Esophagus squamous epithelium (tissue), 5 donors: ENCODE measurements at regions not wholly inside any gene's neighbourhood (a gene's known extent, or its start where the extent isn't known, plus 50 kb on each side); places are given as distances from the start of the nearest gene placed in this dataset.
A peak's percentile ranks its signal among the peaks of the same experiment; 100 is the strongest.
"Not testable (repeated sequence)": the region's sequence is repeated elsewhere in the genome, so short reads cannot be mapped to it uniquely, and the experiment has no call there.

Experiments
- DNase-seq: peaks from one replicate; lab custom pipeline; 2025; lab: John Stamatoyannopoulos, UW
- H3K27ac ChIP-seq, 4 donors: fragments of 200-600 bp; sonication (generic); one replicate each; pipeline ENCODE4 v1.5.1; 2016 to 2019; ENCODE audit warnings: mild to moderate bottlenecking in 1 of 4
- H3K27me3 ChIP-seq, 4 donors: fragments of 200-600 bp; sonication (generic); 1 replicate in 3 of 4; 2 replicates in 1 of 4; pipeline versions ENCODE4 v1.5.1 to v1.6.0; 2017 to 2021; ENCODE audit warnings: antibody characterized with exemption in 1 of 4
- H3K36me3 ChIP-seq, 3 donors: fragments of 200-600 bp; sonication (generic); one replicate each; pipeline ENCODE4 v1.5.1; 2016 to 2019
- H3K4me1 ChIP-seq, 3 donors: fragments of 200-600 bp; sonication (generic); one replicate each; pipeline ENCODE4 v1.5.1; 2017 to 2019
- H3K4me3 ChIP-seq, 4 donors: fragments of 200-600 bp; sonication (generic); 1 replicate in 3 of 4; 2 replicates in 1 of 4; pipeline ENCODE4 v1.5.1; 2016 to 2019; ENCODE audit warnings: mild to moderate bottlenecking in 2 of 4, moderate library complexity in 1 of 4
- H3K9me3 ChIP-seq, 3 donors: fragments of 200-600 bp; sonication (generic); one replicate each; pipeline ENCODE4 v1.5.1; 2016 to 2019
- WGBS, 2 donors: methylation state at CpG; one replicate each; pipeline ENCODE4 v1.1.5; 2018; 5-methylcytosine and 5-hydroxymethylcytosine counted together
- intact Hi-C: fragments of 100-400 bp; cut with DNase I; formaldehyde crosslinking; loops from one replicate; pipeline ENCODE4 v1.15.0; 2022
- donor health status: DM: yes; HTN: yes; CAD: no.

- 80 to 85% methylated on average over 1 of the region's 1 CpG for WGBS, 2 donors
- H3K27ac ChIP-seq, H3K27me3 ChIP-seq, intact Hi-C loops, H3K9me3 ChIP-seq, H3K36me3 ChIP-seq, H3K4me3 ChIP-seq, DNase-seq: not testable (repeated sequence)
- peaks cover 0 to 12% (median 0%) of the 10 kb centered on the region in 3 donors for H3K4me1 ChIP-seq
Measured at GRCh38 chr7:29664999-29665398, 101.4 kb downstream of the PRR15 start.

GRCh38 chr7:29667096-29667669, 103.5 kb downstream of the PRR15 start:
- peaks cover 0 to 12% (median 0%) of the 10 kb centered on the region in 3 donors for H3K4me1 ChIP-seq
- H3K9me3 ChIP-seq, H3K27ac ChIP-seq, H3K27me3 ChIP-seq, H3K36me3 ChIP-seq, H3K4me3 ChIP-seq, DNase-seq, intact Hi-C loops: not testable (repeated sequence)
- WGBS, 2 donors = 78 to 94% methylated on average over 2 to 5 of the region's 5 CpGs

GRCh38 chr7:29671286-29671685, 107.7 kb downstream of the PRR15 start:
- H3K36me3 ChIP-seq, intact Hi-C loops, H3K4me1 ChIP-seq, H3K27ac ChIP-seq, H3K27me3 ChIP-seq, H3K9me3 ChIP-seq, H3K4me3 ChIP-seq, DNase-seq: not testable (repeated sequence)
- WGBS, 2 donors = 71 to 91% methylated on average over 3 of the region's 3 CpGs

- intact Hi-C loops, H3K9me3 ChIP-seq, DNase-seq, H3K27me3 ChIP-seq, H3K4me1 ChIP-seq, H3K4me3 ChIP-seq, H3K27ac ChIP-seq, H3K36me3 ChIP-seq: not testable (repeated sequence)
- WGBS, 2 donors = 71 to 93% methylated on average over 1 of the region's 1 CpG
Measured at GRCh38 chr7:29673635-29674034, 110.0 kb downstream of the PRR15 start.

- H3K36me3 ChIP-seq, H3K4me1 ChIP-seq, H3K27me3 ChIP-seq, H3K4me3 ChIP-seq, H3K9me3 ChIP-seq, H3K27ac ChIP-seq, intact Hi-C loops, DNase-seq: not testable (repeated sequence)
- WGBS, 2 donors = 80% methylated on average over 1 of the region's 6 CpGs; no CpG with 5 or more reads in 1 of the 2 donors
Measured at GRCh38 chr7:29674626-29675025, 111.0 kb downstream of the PRR15 start.

- intact Hi-C loops, H3K27me3 ChIP-seq, DNase-seq, H3K27ac ChIP-seq, H3K4me3 ChIP-seq, H3K9me3 ChIP-seq, H3K36me3 ChIP-seq, H3K4me1 ChIP-seq: not testable (repeated sequence)
- 97 to 100% methylated on average over 2 of the region's 2 CpGs for WGBS, 2 donors
Measured at GRCh38 chr7:29677254-29677653, 113.6 kb downstream of the PRR15 start.

- H3K9me3 ChIP-seq, H3K36me3 ChIP-seq, DNase-seq, H3K27ac ChIP-seq, H3K4me3 ChIP-seq, H3K27me3 ChIP-seq, intact Hi-C loops: not testable (repeated sequence)
- peaks cover 0 to 13% (median 0%) of the 10 kb centered on the region in 3 donors for H3K4me1 ChIP-seq
- WGBS, 2 donors = 25 to 67% methylated on average over 1 to 2 of the region's 2 CpGs
Measured at GRCh38 chr7:29679963-29680362, 116.3 kb downstream of the PRR15 start.

DNA sequence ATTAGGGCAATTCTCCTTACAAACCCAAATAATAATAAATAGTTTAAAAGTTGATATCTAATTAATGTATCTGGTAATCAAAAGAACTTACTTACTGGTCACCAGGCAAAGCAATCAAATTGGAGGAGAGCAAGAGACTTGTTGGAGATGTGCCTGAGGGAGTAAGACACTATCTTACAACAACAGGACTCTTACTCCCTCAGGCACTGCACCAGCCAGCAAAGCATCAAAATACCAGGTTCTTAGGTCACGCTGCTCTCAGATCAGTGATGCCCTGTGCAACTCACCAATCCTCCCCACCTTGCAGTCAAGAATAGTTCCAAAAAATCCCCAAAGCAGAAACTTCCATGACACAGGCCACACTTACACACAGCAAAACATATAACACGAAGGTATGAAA, 117.0 kb downstream of the PRR15 start:
- H3K9me3 ChIP-seq, DNase-seq, intact Hi-C loops, H3K36me3 ChIP-seq, H3K27me3 ChIP-seq, H3K27ac ChIP-seq, H3K4me3 ChIP-seq: not testable (repeated sequence)
- WGBS, 2 donors = 69 to 80% methylated on average over 1 to 2 of the region's 2 CpGs
- H3K4me1 ChIP-seq = peaks cover 0 to 14% (median 0%) of the 10 kb centered on the region in 3 donors

DNA sequence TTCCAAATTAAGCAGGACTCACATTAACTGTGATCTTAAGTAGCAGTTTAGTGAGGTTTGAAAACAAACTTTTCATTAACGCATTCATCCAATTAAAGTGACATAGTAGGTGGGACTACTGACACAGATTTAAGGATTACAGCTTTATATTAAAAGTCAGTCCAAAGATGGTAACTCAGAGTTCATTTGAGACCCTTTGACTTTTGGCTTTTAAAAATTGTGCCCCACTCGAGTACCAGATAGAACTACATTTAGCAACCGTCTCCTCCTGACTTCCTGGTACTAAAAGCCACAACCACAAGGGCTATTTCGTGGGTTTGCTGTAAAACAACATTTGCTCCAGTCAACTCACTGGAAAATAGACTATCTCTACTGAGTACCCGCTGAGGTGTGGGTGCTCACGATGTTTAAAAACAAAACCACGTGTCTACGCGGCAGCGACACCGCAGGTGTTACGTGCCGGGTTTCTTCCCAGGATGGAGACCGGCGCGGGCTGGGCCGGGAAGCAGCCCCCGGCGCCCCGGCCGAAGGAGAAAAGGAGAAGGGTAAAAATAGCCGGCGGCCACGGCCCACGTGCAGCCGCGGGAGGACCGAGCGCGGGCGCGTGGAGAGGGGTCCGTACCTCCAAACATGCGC, 120.6 kb downstream of the PRR15 start:
- Histone ChIP-seq H3K4me3 (peak overlapping the region; percentile 60 to 93 (median 78)), H3K4me1 (peaks cover 0 to 23% (median 0%) of the 10 kb centered on the region in 3 donors), H3K27ac (peak overlapping the region; percentile 85 to 97 (median 93))
- H3K27me3 ChIP-seq, H3K36me3 ChIP-seq, DNase-seq, intact Hi-C loops, H3K9me3 ChIP-seq: not testable (repeated sequence)
- WGBS, 2 donors = 0% methylated on average over 4 to 7 of the region's 34 CpGs
